ENCODE measurements at regions not wholly inside any gene's neighbourhood (a gene's known extent, or its start where the extent isn't known, plus 50 kb on each side); places are given as distances from the start of the nearest gene placed in this dataset.

- H3K27ac ChIP-seq (ENCODE audit: low read length in 2 of 2) = no peak overlapping the region
- H3K9ac ChIP-seq (ENCODE audit: low read length) = no peak overlapping the region
- ATAC-seq (ENCODE audit: low read depth) (no peak), DNase-seq (no peak)
- no peak overlapping the region for H2AFZ ChIP-seq (ENCODE audit: insufficient read depth, low read depth, low read length, poor library complexity, severe bottlenecking)
- ChIA-PET POLR2A (no interaction called here), CTCF (no interaction called here)
- H4K20me1 ChIP-seq (ENCODE audit: control insufficient read depth, insufficient read depth, low read length, poor library complexity, severe bottlenecking) = no peaks in the 10 kb centered on the region
- no peaks in the 10 kb centered on the region for H3K27me3 ChIP-seq (replicated peaks in 1 of 4; ENCODE audit: control extremely low read depth in 1 of 4, control insufficient read depth in 3 of 4, insufficient read depth in 4 of 4, low read length in 3 of 4)
- H3K9me3 Mint-ChIP-seq (ENCODE audit: insufficient read depth) = no peaks in the 10 kb centered on the region
- H3K4me3 ChIP-seq (ENCODE audit: control extremely low read depth in 1 of 5, extremely low read depth in 1 of 5, insufficient read depth in 1 of 5, low read depth in 2 of 5, low read length in 4 of 5) = no peak overlapping the region
- H3K4me3 Mint-ChIP-seq = no peak overlapping the region
- H3K27ac Mint-ChIP-seq = no peak overlapping the region
- TF ChIP-seq CTCF (IDR thresholded peaks at IDR 0.05) (no peak), EZH2 (IDR thresholded peaks at IDR 0.05; ENCODE audit: borderline replicate concordance, insufficient read depth, low read depth, low read length, poor library complexity, severe bottlenecking) (no peak)
- H3K27me3 Mint-ChIP-seq = no peaks in the 10 kb centered on the region
- H3K4me1 ChIP-seq (ENCODE audit: control insufficient read depth in 2 of 2, insufficient read depth in 2 of 2, low read length in 2 of 2) = no peaks in the 10 kb centered on the region
- H3K79me2 ChIP-seq (ENCODE audit: control insufficient read depth, insufficient read depth, low read length) = no peaks in the 10 kb centered on the region
- H3K9me3 ChIP-seq (ENCODE audit: control extremely low read depth in 1 of 3, control insufficient read depth in 2 of 3, insufficient read depth in 1 of 3, low read length in 2 of 3) = no peaks in the 10 kb centered on the region
- H3K4me1 Mint-ChIP-seq = peaks cover 5% of the 10 kb centered on the region
- H3K4me2 ChIP-seq (replicated peaks; ENCODE audit: low read depth, low read length, poor library complexity, severe bottlenecking) = no peak overlapping the region
- WGBS (ENCODE audit: insufficient coverage) = no CpG with 5 or more reads among the region's 1 CpG
- H3K36me3 ChIP-seq (replicated peaks in 1 of 2; ENCODE audit: control extremely low read depth in 1 of 2, control insufficient read depth in 1 of 2, extremely low read depth in 1 of 2, insufficient read depth in 2 of 2, low read length in 1 of 2) = no peaks in the 10 kb centered on the region
- intact Hi-C loops (cut with micrococcal nuclease) = no loop called here
Measured at GRCh38 chr14:42624980-42625761, 1018.5 kb downstream of the LRFN5 start.

GRCh38 chr14:42617005-42617404 is 1010.3 kb downstream of the LRFN5 start:
- no peak overlapping the region for H3K4me3 ChIP-seq (ENCODE audit: control extremely low read depth in 1 of 5, extremely low read depth in 1 of 5, insufficient read depth in 1 of 5, low read depth in 2 of 5, low read length in 4 of 5)
- TF ChIP-seq EZH2 (IDR thresholded peaks at IDR 0.05; ENCODE audit: borderline replicate concordance, insufficient read depth, low read depth, low read length, poor library complexity, severe bottlenecking) (no peak), CTCF (IDR thresholded peaks at IDR 0.05) (no peak)
- H3K36me3 ChIP-seq (replicated peaks in 1 of 2; ENCODE audit: control extremely low read depth in 1 of 2, control insufficient read depth in 1 of 2, extremely low read depth in 1 of 2, insufficient read depth in 2 of 2, low read length in 1 of 2) = no peaks in the 10 kb centered on the region
- H2AFZ ChIP-seq (ENCODE audit: insufficient read depth, low read depth, low read length, poor library complexity, severe bottlenecking) = no peak overlapping the region
- ChIA-PET POLR2A (no interaction called here), CTCF (no interaction called here)
- no peak overlapping the region for H3K27ac ChIP-seq (ENCODE audit: low read length in 2 of 2)
- no peaks in the 10 kb centered on the region for H3K9me3 Mint-ChIP-seq (ENCODE audit: insufficient read depth)
- H3K79me2 ChIP-seq (ENCODE audit: control insufficient read depth, insufficient read depth, low read length) = no peaks in the 10 kb centered on the region
- H4K20me1 ChIP-seq (ENCODE audit: control insufficient read depth, insufficient read depth, low read length, poor library complexity, severe bottlenecking) = no peaks in the 10 kb centered on the region
- no CpG with 5 or more reads among the region's 1 CpG for WGBS (ENCODE audit: insufficient coverage)
- H3K9ac ChIP-seq (ENCODE audit: low read length) = no peak overlapping the region
- H3K4me1 ChIP-seq (ENCODE audit: control insufficient read depth in 2 of 2, insufficient read depth in 2 of 2, low read length in 2 of 2) = no peaks in the 10 kb centered on the region
- H3K4me2 ChIP-seq (replicated peaks; ENCODE audit: low read depth, low read length, poor library complexity, severe bottlenecking) = no peak overlapping the region
- H3K4me3 Mint-ChIP-seq = no peak overlapping the region
- no peaks in the 10 kb centered on the region for H3K9me3 ChIP-seq (ENCODE audit: control extremely low read depth in 1 of 3, control insufficient read depth in 2 of 3, insufficient read depth in 1 of 3, low read length in 2 of 3)
- H3K27me3 ChIP-seq (replicated peaks in 1 of 4; ENCODE audit: control extremely low read depth in 1 of 4, control insufficient read depth in 3 of 4, insufficient read depth in 4 of 4, low read length in 3 of 4) = no peaks in the 10 kb centered on the region
- no peak for ATAC-seq (ENCODE audit: low read depth)
- intact Hi-C loops (cut with micrococcal nuclease) = no loop called here
- H3K27ac Mint-ChIP-seq = no peak overlapping the region
- H3K4me1 Mint-ChIP-seq = no peaks in the 10 kb centered on the region
- DNase-seq = no peak
- H3K27me3 Mint-ChIP-seq = no peaks in the 10 kb centered on the region

Measured in B cell (primary cell).